HAP-1 (cell line): ENCODE measurements at regions not wholly inside any gene's neighbourhood (a gene's known extent, or its start where the extent isn't known, plus 50 kb on each side); places are given as distances from the start of the nearest gene placed in this dataset.

Source experiments
- DNase-seq, 2 experiments: peaks; one replicate each; pipeline ENCODE4 v3.0.0-alpha.2; 2016 to 2020; ENCODE audit warnings: low spot score in 2 of 2
- H3K27me3 ChIP-seq: fragments of 250-450 bp; sonication (Bioruptor Pico); 2 replicates; pipeline ENCODE4 v1.5.1; 2020; ENCODE audit warnings: low read depth, mild to moderate bottlenecking, moderate library complexity
- H3K36me3 ChIP-seq: fragments of 250-450 bp; sonication (Bioruptor Pico); replicated peaks from 2 replicates; pipeline ENCODE4 v1.5.1; 2020; ENCODE audit warnings: mild to moderate bottlenecking
- H3K4me1 ChIP-seq: fragments of 250-450 bp; sonication (Bioruptor Pico); 2 replicates; pipeline ENCODE4 v1.5.1; 2020; ENCODE audit warnings: mild to moderate bottlenecking
- H3K4me3 ChIP-seq: fragments of 250-450 bp; sonication (Bioruptor Pico); 2 replicates; pipeline ENCODE4 v1.5.1; 2020; ENCODE audit warnings: mild to moderate bottlenecking, moderate library complexity
- H3K9me3 ChIP-seq: fragments of 250-450 bp; sonication (Bioruptor Pico); 2 replicates; pipeline ENCODE4 v1.5.1; 2020; ENCODE audit warnings: mild to moderate bottlenecking, moderate library complexity
- in situ Hi-C: fragments of 300-500 bp; cut with MboI; formaldehyde crosslinking; loops from 3 replicates; pipeline ENCODE4 v1.14.3; 2020; ENCODE audit warnings: low sequenced_read_pairs, inconsistent platforms, mixed read lengths

DNA sequence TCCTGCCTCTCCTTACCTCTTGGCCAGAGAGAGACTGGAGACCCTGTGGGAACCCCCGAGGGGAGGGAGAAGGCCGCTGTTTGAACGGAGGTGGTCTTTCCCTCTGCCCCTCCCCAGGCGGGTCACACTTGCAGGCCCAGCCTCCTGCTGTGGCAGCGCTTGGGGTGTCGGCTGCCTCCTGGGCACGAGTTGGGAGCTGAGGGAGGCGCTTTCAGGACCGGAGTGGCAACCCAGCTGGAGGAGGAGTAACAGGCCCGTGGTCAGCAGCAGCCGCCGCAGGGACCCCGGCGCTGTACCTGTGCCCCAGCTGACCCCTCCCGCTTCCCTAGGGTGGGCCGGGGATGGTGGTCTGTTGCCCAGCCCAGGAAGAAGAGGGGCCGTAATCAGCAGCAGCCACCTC lies 278.3 kb downstream of the SEC14L1 start:
- no peaks in the 10 kb centered on the region for H3K4me1 ChIP-seq
- no peak overlapping the region for H3K4me3 ChIP-seq
- in situ Hi-C loops: no loop called here
- 0 out of 2 replicates have a peak, but pooled peaks cover 3% of the 10 kb centered on the region for H3K36me3 ChIP-seq
- H3K9me3 ChIP-seq: no peaks in the 10 kb centered on the region
- H3K27me3 ChIP-seq: no peaks in the 10 kb centered on the region
- no peak for DNase-seq

DNA sequence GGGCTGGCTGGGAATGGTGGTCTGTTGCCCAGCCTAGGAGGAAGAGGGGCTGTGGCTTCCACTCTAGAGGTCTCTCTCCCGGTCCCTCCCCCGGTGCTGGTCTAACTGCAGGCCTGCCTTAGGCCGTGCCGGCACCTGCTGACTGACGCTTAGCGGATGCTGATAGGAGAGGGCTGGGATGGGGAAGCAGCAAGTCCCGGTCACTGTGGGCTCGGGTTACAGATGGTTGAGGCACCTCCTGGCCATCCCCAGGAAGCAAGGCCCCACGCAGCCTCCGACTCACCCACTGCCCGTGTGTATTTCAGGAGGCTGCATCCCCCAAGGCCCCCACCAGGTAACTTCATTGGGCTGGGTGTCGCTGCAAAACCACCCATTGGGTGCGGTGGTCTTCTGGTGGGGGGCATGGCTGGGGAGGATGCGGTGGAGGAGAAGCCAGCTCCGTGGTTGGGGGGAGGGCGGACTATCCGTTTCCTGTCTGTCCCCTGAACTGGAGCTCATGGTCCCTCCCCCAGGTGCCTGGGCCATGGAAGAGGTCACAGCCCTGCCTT lies 278.9 kb downstream of the SEC14L1 start:
- in situ Hi-C loops: no loop called here
- peak in 1 of 2 experiments; percentile 28 for DNase-seq
- 0 out of 2 replicates have a peak, but pooled peaks cover 3% of the 10 kb centered on the region for H3K36me3 ChIP-seq

DNA sequence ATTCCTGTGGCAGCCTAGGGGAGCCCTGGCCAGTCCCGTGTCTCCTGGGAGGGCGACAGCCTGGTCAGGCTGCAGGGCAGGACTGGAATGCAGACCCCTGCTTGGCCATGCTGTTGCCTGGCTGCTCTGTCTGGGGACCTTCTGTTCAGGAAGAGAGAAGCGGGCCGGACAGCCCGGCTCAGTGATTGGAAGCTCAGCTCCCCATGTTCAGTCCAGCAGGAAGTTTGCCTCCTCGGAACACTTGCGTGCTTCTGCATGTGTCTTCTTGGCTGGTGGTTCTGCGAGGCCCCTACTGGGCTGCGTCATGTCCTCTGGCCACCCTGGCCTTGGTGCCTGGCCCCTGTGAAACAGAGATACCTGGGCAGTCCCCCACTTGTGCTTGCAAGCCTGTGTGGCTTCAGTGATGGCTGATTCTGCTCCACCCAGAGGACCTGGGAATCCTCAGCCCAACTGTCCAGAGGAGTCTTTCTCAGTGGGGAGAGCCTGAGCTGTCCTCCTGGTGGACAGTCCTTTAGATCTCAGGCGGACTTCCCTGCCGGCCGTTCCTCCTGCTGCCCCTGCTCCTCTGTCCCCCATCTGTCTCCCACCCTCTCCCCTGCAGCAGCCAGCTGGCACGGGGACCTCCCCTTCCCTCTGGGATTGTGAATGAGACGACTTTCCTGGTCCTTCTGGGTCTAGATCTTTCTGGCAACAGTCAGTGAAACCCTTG lies 279.5 kb downstream of the SEC14L1 start:
- DNase-seq: no peak
- Histone ChIP-seq H3K27me3 (no peaks in the 10 kb centered on the region), H3K4me3 (no peak overlapping the region), H3K36me3 (0 out of 2 replicates have a peak, but pooled peaks cover 3% of the 10 kb centered on the region), H3K9me3 (no peaks in the 10 kb centered on the region), H3K4me1 (no peaks in the 10 kb centered on the region)
- in situ Hi-C loops: no loop called here

More for the DNA sequence above, 278.9 kb downstream of the SEC14L1 start:
- Histone ChIP-seq H3K9me3 (no peaks in the 10 kb centered on the region), H3K27me3 (no peaks in the 10 kb centered on the region), H3K4me1 (no peaks in the 10 kb centered on the region), H3K4me3 (no peak overlapping the region)

DNA sequence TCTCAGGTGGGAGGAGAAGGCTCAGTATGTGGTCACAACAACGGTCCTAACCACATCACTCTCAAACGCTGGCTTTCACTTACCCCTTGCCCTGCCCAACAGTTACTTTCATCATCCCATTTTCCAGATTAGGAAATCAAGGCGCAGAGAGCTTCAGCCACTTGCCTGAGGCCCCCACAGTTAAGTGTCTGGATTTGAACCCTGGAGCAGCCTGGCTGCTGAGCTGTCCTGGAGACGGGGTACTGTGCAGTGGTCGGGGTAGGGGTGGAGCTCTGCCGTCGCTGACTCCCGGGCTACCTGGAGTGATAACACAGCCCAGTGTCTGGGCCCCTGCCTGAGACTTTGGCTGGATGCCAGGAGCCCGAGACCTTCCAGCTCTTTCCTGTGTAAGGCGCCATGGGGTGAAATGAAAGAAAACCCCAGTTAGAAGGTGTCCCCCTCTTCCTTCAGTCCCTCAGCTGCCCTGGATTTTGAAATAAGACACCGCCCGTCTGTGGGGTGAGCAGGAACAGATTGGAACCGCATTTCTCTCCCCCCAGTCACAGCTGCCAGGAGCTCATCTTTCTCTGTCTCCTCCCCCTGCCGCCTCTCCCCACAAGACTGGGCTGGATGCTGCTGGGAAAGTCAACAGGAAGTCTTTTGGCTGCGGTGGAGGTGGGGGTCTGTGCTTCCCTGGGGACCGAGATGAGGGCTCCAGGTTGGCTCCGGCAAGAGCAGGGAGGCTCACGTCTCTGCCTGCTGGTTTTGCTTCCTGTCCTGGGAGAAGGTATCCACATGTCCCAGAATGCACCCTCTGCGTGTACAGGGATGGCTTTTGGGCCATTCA lies 280.2 kb downstream of the SEC14L1 start:
- H3K4me1 ChIP-seq: no peaks in the 10 kb centered on the region
- in situ Hi-C loops: no loop called here
- no peaks in the 10 kb centered on the region for H3K9me3 ChIP-seq
- H3K27me3 ChIP-seq: no peaks in the 10 kb centered on the region
- no peak overlapping the region for H3K4me3 ChIP-seq
- DNase-seq: no peak
- 0 out of 2 replicates have a peak, but pooled peaks cover 3% of the 10 kb centered on the region for H3K36me3 ChIP-seq

DNA sequence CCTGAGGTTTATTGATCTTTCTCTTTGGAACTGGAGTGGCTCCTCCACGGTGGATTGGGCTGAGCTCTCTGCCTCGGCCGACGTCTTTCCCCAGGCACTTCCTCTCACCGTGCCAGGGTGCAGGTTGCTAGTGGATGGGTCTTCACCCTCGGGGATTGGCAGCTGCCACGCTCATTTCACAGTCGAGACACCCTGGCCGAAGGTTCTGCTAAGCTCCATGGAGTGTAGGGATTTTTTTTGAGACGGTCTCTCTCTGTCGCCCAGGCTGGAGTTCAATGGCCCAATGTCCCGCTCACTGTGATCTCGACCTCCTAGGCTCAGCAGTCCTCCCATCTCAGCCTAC lies 280.8 kb downstream of the SEC14L1 start:
- H3K4me1 ChIP-seq: no peaks in the 10 kb centered on the region
- no peak for DNase-seq
- 0 out of 2 replicates have a peak, but pooled peaks cover 3% of the 10 kb centered on the region for H3K36me3 ChIP-seq
- in situ Hi-C loops: no loop called here
- no peaks in the 10 kb centered on the region for H3K27me3 ChIP-seq
- H3K9me3 ChIP-seq: no peaks in the 10 kb centered on the region
- no peak overlapping the region for H3K4me3 ChIP-seq

DNA sequence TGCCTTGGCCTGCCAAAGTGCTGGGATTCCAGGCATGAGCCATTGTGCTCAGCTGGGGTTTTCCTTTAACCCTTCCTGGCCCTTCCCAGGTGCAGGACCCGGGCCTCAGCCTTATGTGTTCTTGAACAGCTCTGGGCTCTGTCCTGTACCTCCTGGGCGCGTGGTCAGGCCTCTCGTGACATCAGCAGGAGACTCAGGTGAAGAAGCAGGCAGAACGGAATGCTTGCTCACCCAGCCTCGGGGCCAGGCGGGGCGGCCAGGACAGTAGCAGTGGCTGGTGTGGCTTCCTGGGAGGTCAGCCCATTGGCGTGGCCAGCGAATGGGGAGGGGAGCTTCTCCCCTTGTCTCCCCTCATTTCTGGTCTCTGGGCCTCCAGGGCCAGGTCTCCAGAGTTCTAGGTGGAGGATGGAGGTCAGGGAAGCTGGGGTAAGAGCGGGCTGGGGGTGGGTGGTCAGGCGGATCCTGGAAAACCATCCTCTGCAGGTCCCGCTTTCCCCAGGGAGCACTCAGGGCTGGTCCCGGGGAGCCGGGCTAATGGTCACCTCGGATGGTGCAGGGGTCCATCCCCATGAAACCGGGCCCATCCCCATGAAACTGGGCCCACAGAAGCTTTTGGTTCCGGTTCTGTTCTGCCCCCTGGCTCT lies 281.5 kb downstream of the SEC14L1 start:
- no peaks in the 10 kb centered on the region for H3K4me1 ChIP-seq
- in situ Hi-C loops: no loop called here

DNA sequence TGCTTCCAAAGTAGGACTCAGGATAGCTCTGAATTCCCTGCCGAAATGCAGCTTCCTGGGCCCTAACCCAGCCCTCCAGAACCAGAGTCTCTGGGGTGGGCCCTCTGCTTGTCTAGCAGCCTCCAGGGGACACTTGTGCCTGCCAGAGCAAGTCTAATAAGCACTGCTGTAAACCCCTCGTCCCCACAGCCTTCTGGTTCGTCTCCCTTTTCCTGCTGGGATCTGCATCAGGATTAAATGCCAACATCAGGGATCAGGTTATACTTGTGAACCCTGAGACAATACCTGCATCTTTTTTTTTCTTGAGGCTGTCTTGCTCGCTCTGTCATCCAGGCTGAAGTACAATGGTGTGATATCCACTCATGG lies 282.0 kb downstream of the SEC14L1 start:
- H3K9me3 ChIP-seq: no peaks in the 10 kb centered on the region
- H3K27me3 ChIP-seq: no peaks in the 10 kb centered on the region
- 0 out of 2 replicates have a peak, but pooled peaks cover 3% of the 10 kb centered on the region for H3K36me3 ChIP-seq
- H3K4me1 ChIP-seq: no peaks in the 10 kb centered on the region
- no peak for DNase-seq
- H3K4me3 ChIP-seq: no peak overlapping the region
- in situ Hi-C loops: no loop called here

More for the DNA sequence above, 281.5 kb downstream of the SEC14L1 start:
- no peak for DNase-seq
- Histone ChIP-seq H3K36me3 (0 out of 2 replicates have a peak, but pooled peaks cover 3% of the 10 kb centered on the region), H3K27me3 (no peaks in the 10 kb centered on the region), H3K4me3 (no peak overlapping the region), H3K9me3 (no peaks in the 10 kb centered on the region)

DNA sequence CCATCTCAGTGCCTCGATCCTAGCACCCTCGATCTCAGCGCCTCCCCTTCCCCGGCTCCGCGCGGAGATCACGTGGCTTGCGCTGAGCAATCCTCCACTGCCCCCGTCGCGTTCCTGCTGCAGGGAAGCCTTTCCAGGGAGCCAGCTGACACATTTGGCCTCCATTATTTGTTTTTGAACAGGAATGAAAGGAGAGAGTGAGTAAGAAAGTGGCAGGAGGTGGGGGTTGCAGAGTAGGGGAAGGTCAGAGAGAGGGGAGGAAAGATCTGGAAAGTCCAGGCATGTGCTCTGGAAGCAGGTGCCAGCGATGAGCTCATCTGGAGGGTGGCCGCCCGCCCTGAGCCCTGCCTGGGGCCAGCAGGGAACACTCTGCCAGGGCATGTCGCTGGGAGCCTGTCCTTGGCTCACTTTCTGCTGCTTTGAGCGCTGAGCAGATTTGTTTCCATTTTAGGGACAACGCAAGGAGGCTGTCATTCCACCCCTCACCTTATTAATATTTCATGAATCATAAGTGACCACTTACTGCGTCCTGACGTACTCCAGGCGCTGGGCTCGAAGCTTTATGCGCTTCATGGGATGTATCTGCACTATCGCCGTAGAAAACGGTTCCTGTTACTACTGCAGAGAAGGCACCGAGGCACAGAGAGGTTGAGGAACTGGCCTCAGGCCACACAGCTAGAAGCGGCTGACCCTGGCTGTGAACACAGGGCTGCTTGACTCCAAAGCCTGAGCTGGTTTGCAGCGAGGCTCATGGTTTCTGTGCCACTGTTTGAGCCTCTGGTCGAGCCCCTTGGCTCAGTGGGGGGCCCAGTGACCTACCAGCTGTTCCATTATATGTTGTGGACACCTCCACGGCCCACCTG lies 283.1 kb downstream of the SEC14L1 start:
- Histone ChIP-seq H3K4me3 (no peak overlapping the region), H3K9me3 (no peaks in the 10 kb centered on the region), H3K4me1 (no peaks in the 10 kb centered on the region), H3K27me3 (no peaks in the 10 kb centered on the region), H3K36me3 (0 out of 2 replicates have a peak, but pooled peaks cover 3% of the 10 kb centered on the region)
- DNase-seq: no peak
- in situ Hi-C loops: no loop called here

DNA sequence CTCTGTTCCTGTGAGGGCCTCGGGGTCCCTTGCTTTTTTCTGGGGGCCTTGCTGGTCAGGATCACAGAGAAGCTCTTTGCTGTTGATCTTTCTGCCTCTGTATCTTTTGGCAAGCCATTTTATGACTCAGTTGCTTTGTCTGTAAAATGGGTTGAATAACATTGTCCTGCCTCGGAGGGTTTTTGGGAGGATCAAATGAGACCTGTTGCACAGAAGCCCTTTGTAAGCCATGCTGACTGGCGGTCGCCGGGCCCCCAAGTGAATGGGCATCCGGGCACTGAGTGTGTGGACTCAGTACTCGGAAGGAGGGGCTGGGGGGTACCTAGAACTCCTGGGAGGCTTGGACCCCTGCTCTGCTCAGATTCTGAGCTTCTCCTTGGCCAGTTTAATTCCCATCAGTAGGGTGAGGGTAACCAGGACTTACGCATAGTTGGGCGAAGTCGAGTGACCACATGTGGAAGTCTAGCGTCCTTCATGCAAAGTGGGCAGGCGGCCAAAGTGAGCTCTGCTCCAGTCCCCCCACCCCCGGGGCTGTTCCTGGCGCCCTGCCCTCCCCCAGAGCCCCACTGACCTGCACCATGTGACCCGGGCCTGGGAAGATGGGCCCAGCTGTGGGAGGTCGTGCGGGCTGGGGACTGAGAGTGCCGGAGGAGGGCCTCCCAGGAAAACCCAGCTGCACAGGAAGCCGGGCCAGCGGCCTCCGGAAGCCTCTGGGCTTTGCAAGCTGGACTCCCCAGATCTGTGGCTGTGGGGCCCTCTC lies 284.0 kb downstream of the SEC14L1 start:
- H3K4me3 ChIP-seq: no peak overlapping the region
- no peaks in the 10 kb centered on the region for H3K9me3 ChIP-seq
- no peaks in the 10 kb centered on the region for H3K4me1 ChIP-seq
- 0 out of 2 replicates have a peak, but pooled peaks cover 3% of the 10 kb centered on the region for H3K36me3 ChIP-seq
- H3K27me3 ChIP-seq: no peaks in the 10 kb centered on the region
- in situ Hi-C loops: no loop called here
- no peak for DNase-seq

DNA sequence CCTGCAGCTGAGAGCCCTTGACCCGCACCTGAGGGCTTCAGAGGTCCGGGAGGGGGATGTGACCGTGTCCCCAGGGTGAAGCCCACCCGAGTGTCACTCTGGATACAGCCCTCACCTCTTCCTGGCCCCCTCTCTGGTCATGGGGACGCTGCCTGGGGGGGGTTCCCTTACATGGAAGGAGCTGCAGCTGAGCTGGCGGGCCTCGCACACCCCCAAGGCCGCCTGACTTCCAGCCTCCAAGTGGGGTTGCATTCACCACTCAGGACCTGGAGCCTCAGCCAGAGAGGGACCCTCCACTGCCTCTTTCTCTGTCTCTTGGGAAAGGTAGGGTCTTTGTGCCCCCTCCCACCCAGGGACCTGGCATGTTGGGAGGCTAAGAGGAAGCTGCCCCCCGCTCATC lies 284.6 kb downstream of the SEC14L1 start:
- no peak overlapping the region for H3K4me3 ChIP-seq
- in situ Hi-C loops: no loop called here
- H3K4me1 ChIP-seq: no peaks in the 10 kb centered on the region
- H3K27me3 ChIP-seq: no peaks in the 10 kb centered on the region
- DNase-seq: no peak
- H3K36me3 ChIP-seq: peaks cover 6% of the 10 kb centered on the region; the same call in 1 of the 2 replicates
- H3K9me3 ChIP-seq: no peaks in the 10 kb centered on the region

DNA sequence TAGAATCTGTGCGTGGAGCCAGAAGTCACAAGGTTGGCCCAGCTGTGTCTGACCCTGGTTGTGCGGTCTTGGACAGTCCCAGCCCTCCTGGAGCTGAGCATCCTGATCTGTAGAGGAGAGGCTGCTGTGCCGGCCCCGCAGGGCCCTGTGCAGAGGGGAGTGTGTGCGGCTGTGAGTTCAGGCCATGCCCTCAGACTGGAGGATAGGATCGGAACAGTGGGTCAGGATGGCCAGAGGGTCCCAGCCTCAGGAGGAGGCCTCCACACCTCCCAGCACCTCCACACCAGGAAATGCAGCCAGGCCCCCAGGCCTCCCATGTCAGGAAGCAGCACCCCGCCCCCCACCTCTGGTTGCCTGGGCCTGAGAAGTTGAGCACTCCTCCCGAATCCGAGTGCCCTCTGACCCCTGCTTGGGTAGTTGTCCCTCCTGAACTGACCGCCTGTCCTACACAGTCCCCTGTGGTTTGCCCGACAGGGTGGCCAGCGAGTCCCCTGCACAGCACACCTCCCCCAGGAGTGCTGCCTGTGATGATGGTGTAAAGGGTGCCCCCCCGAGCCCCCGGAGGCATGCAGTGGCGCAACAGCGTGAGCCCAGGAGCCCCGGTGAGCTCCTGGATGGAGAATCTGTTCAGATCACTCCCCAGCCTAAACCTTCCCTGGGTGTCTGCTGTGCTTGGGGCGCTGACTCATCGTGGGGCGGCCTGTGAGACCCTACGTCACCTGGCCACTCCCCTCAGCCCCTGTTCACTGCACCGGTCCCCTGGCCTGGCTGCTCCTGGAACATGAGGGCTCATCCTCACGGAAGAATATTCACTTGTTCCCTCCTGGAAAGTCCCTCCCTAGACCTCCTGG lies 285.2 kb downstream of the SEC14L1 start:
- Histone ChIP-seq H3K27me3 (no peaks in the 10 kb centered on the region), H3K36me3 (peaks cover 4% of the 10 kb centered on the region; the same call in 1 of the 2 replicates), H3K4me1 (no peaks in the 10 kb centered on the region), H3K4me3 (no peak overlapping the region), H3K9me3 (no peaks in the 10 kb centered on the region)
- in situ Hi-C loops: no loop called here
- no peak for DNase-seq
